Stimulated activated CD8-positive, alpha-beta memory T cell treated with anti-CD3 and anti-CD28 coated beads, Interleukin-15, amount 100 ng/mL, for 48 hours (primary cell): ENCODE measurements at regions not wholly inside any gene's neighbourhood (a gene's known extent, or its start where the extent isn't known, plus 50 kb on each side); places are given as distances from the start of the nearest gene placed in this dataset.

ENCODE experiments used
- DNase-seq, 2 donors: peaks; one replicate each; pipeline ENCODE4 v3.0.0-alpha.2; 2020; ENCODE audit warnings: low read depth in 2 of 2

- DNase-seq = no peak
Observed at GRCh38 chr2:16154501-16155280, 214.3 kb downstream of the MYCN start.

- DNase-seq = no peak
Observed at GRCh38 chr2:16154061-16154460, 213.7 kb downstream of the MYCN start.

DNA sequence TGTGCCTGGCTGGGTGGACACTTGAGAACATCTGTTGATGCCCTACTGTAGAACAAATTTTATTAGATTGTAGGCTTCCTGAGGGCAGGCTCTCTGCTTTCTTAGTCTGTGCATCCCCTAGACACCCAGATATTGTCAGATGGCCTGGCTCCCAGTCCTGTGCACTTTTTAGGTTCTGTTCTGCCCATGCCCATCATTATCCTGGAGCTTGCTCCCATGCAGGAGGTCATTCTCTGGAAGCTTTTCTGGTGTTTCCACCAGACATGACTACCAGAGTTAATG is 213.3 kb downstream of the MYCN start:
- DNase-seq = no peak

GRCh38 chr2:16152928-16153753 is 212.8 kb downstream of the MYCN start:
- DNase-seq = no peak

DNA sequence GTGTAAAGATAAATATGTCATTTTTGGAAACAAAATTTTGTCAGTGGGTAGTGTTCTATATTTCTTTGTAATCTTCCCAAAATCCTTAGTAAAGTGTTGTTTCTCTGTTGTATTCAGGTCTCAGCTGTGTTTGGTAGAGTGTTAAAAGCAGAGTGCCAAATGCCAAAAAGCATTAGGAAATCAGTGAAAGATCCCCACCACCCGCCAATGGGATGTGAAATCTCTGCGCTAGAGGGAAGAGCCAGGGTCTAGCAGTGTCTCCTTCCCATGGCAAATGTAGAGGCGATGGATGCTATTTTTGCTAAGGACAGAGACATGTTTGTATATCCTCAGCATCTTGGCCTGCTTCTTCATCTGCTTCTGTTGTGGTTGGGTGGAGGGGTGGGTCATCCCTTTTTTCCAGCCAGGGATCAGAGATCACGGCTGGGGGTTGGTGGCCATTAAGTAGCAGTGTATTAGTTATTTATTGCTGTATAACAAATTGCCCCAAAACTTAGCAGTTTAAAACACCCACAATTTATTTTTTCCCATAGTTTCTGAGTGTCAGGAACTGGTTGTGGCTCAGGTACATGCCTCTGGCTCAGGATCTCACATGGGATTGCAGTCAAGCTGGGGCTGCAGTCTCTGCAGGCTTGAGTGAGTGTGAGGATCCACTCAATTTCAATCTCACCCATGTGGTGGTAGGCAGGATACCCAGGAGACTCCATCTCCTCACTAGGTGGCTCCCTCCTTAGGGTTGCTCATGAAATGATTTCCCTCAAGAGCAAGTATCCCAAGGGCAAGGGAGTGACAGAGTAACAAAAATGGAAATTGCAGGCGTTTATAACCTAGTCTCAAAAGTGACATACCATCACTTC is 211.9 kb downstream of the MYCN start:
- DNase-seq = no peak

- DNase-seq = no peak
Observed at GRCh38 chr2:16151651-16152050, 211.3 kb downstream of the MYCN start.

- no peak for DNase-seq
Observed at GRCh38 chr2:16151281-16151570, 210.9 kb downstream of the MYCN start.

DNA sequence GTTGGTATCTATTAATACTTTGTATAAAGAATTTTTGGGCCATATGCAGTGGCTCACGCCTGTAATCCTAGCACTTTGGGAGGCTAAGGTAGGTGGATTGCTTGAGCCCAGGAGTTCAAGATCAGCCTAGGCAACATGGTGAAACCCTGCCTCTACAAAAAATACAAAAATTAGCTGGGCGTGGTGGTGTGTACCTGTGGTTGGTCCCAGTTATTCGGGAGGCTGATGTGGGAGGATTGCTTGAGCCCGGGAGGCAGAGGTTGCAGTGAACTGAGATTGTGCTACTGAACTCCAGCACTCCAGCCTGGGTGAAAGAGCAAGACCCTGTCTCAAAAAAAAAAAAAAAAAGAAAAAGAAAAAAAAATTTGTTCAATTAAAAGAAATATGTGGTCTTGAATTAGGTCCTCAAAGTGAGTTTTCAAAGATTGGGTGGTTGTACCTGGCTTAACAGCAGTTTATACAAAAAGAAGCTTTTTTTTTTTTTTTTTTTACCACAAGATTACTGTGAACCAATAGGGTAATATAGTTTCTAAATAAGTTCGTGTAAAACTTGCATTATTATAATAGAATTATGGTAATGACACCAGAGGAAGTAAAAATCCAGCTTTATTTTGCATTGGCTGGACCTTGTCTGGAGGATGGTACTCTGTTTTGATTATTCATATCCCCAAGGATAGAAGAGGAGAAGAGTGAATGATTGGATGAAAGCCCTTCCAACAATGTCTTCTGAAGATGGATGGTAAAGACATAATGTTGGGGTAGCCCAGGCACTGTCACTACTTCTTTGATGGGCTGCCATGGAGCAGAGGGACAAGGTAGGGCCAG is 210.3 kb downstream of the MYCN start:
- DNase-seq = no peak

DNA sequence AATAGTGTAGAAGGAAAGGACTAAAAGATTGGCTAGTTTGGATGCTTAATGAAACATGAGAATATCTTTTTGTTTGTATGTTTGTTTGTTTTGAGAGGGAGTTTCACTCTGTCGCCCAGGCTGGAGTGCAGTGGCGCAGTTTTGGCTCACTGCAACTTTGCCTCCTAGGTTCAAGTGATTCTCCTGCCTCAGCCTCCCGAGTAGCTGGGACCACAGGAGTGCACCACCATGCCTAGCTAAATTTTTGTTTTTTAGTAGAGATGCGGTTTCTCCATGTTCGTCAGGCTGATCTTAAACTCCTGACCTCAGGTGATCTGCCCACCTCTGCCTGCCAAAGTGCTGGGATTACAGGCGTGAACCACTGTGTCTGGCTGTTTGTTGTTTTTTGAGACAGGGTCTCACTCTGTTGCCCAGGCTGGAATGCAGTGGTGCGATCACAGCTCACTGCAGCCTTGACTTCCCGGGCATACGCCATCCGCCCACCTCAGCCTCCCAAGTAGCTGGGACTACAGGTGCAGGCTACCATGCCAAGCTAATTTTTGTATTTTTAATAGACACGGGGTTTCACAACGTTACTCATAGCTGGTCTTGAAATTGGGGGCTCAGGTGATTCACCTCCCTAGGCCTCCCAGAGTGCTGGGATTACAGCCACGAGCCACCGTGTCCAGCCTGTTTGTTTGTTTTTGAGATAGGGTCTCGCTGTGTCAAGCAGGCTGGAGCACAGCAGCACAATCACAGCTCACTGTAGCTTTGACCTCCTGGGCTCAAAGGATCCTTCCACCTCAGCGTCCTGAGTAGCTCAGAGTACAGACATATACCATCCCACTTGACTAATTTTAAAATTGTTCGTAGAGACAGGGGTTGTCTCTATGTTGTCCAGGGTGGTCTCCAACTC is 209.2 kb downstream of the MYCN start:
- DNase-seq = no peak

- no peak for DNase-seq
Observed at GRCh38 chr2:16148632-16149348, 208.4 kb downstream of the MYCN start.

DNA sequence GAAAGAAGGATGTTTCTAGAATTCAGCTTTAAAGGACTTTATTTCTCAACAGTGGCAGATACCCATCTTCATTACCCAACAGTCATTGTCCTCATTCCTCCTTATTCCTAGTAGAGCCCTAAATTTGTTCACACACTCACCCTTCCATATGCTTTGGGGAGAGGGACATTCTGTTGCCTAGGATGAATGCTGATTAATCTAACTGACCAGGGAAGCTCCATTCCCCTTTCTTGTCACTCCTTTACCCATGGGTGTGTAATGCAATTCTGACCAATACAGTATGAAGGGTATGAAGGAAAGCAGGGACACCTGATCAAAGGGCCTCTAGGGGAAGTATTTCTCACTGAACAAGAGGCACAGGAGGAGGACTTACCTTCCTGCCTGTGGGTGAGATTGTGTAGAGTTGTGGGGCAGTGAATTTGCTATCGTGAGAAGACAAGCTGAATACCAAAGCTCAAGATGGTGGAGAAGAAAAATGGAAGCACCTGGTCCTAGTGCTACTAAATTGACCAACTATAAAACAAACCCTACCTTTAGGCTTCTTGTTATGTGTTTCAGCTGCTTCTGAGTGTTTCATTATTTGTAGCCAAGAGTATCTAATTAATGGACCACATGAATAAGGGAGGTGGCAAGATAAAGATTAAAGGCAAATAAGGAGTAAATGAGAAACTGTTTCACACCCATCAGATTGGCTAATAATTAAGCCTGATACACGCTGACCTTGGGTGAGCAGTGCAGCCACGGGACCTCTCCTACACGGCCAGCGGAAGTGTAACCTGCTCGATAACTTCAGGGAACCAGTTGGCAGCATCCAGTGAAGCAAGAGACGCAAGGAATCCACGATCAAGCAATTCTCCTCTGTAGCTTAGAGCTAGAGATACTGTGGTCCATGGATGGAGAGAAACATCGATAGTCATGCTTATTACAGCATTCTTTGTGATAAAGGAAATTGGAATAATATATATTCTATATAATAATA is 202.3 kb downstream of the MYCN start:
- DNase-seq = no peak

GRCh38 chr2:16141641-16141921 is 201.2 kb downstream of the MYCN start:
- DNase-seq = no peak

DNA sequence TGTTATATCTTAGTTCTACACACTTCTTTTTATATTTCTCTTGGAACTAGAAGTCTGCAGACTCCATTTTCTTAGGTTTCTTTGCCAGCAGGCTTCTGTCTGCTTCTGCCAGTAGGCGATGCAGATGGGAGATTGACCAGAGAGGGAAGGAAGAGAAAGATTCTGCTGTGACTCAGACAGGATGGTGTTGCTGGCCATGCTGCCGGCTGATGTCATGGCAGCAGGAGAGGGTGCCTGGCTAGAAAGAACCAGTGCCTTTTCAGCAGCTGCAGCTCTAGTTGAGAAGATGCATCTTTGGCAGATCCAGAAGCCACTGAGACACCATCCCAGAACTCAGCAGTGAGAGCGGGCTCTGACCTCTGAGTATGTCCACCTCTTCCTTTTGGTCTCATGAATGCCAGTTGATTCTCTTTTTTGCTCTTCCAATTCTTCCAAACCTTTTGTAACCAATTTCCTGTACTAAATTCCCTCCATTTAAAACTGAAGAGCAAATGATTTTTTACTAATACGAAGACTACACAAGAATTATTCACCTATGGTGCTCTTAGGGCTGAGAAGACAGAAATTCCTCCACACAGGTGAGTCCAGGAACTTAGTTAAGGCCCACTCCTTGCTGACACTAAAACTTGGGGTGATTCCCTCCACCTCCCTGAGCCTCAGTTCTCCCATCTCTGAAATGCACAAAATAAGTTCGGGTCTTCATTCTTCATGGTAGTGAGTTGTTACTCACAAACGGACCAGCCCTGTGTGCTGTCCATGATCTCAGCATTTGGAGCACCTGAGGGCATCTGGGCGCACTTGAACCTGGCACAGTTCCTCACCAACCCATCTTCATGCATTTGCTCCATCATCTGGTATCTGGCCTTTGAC is 200.7 kb downstream of the MYCN start:
- no peak for DNase-seq

- DNase-seq = no peak
Observed at GRCh38 chr2:16139663-16140615, 199.6 kb downstream of the MYCN start.

- no peak for DNase-seq
Observed at GRCh38 chr2:16138811-16139662, 198.7 kb downstream of the MYCN start.
